ENCODE measurements at regions not wholly inside any gene's neighbourhood (a gene's known extent, or its start where the extent isn't known, plus 50 kb on each side); places are given as distances from the start of the nearest gene placed in this dataset.

DNA sequence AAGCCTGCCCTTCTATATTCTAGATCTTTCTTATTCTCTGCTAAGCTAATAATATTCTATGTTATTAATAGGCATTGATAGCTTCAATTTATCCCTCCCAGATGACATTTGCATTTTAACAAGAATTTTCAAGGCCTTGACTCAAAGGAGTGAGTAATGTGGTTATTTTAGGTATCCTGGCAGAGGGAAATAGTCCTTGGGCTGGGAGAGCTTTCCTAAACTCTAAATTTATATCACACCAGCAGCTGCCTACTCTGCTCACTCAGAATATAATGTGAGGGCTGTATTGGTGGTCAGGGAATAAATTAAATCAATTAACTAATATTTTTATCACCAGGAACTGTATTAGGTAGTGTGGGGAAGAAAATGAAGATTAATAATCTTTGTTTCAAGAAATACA, 74.8 kb upstream of the ADAM23 start:
- DNase-seq = no peak

DNA sequence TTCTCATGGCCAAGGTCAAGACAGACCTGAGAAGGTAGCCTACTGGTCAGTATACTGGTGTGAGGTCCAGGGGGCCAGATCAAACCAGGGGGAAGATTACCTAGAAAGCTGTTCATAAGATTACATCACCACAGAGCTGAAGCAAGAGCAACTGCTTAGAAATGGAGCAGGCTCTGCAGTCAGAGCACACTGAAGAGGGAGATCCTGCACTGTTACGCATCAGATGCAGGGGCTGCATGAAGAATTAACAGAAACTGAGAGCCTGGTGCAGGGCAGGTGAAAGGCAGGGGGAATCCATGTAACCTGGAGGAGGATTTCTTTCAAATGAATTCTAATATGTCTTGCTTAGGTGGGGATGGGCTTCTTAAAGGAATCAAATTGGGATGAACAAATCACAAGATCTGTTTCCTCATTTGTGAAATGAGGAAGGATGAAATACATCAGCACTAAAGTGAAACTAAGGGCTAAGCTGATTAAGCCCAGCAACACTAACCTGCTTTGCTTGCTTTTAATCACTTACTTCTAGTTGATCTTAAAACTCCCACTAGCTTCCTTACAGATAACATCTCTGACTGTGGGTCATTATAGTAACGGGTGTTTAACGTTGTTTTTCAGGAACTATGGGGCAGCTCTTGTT, 74.3 kb upstream of the ADAM23 start:
- DNase-seq = no peak

DNA sequence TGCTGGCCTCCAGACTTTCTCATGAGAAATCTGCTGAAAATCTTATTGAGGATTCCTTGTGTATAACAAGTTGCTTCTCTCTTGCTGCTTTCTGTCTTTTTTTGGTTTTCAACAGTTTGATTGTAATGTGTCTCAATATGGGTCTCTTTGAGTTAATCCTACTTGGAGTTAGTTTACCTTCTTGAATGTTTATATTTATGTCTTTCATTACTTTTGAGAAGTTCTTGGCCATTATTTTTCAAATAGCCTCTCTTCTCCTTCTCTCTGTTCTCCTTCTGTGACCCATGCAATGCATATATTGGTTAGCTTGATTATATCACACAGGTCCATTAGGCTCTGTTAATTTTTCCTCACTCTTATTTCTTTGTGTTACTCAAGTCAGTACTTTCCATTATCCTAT, 67.4 kb upstream of the ADAM23 start:
- DNase-seq = no peak

DNA sequence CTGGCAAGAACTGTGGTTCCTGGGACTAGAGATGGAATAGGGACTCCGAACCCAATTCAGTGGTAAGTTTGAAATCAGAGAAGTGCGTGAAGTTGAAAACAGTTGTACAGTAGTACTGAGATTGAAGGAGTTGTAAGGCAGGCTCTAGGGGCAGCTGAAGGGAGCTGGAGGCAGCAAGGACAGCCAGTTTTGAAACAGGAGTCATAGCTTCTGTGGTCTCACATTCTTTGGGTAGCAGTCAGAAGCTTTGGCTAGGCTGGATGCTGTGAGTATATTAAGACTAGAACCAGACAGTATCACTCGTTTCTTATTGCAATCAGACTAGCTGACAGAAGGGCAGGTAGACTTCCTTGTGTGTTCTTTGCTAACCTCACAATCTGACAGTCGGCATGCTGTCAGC, 64.5 kb upstream of the ADAM23 start:
- no peak for DNase-seq

DNA sequence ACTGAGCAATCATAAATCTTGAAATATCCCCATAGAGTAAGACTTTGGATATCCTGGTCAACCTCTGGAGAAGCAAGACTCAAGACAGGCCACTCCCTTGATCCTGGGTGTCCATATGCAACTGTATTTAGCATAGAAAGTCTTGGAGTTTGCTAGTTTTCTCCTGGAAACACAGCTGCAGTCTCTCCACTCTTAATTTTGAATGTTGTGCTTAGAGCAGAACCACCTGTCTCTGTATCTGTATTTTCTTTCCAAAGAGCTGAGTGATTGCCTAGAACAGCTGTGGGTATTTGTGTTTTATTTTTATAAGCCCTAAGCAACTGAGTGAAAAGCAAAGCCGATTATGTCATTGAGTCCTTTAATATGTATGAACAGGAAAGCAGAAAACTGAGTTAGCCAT, 64.1 kb upstream of the ADAM23 start:
- DNase-seq = no peak

DNA sequence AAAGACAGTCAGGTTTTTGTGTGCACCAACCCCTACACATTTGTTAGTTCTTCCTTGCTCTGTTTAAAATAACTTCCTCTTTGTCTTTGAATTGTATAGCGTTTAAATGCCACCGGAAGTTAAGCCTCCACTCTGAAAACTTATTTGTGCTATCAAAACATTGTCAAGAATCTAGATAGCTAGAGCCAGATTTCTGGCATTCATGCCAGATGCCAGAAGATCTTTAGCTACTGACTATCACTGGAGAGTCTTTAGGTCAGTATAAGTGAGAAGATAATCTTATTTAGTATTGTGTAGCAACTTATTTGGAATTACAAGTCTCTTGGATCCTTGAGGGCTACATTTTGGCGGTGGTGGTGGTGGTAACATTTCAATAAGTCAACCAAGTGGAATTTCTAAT, 63.4 kb upstream of the ADAM23 start:
- DNase-seq = no peak

DNA sequence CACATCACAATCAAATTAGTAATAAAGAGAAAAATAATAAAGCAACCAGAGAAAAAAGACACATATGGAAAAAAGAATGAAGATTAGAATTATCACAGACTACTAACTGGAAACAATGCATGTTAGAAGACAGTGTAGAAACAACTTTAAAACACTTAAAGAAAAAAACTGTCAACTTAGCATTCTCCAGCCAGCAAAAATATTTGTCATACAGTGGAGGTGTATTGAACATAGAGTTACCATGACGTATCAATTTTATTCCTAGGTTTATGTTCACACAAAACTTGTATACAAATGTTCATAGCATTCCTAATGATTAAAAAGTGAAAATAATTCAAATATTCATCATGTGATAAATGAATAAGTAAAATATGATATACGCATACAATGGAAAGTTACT, 61.5 kb upstream of the ADAM23 start:
- DNase-seq = no peak

DNA sequence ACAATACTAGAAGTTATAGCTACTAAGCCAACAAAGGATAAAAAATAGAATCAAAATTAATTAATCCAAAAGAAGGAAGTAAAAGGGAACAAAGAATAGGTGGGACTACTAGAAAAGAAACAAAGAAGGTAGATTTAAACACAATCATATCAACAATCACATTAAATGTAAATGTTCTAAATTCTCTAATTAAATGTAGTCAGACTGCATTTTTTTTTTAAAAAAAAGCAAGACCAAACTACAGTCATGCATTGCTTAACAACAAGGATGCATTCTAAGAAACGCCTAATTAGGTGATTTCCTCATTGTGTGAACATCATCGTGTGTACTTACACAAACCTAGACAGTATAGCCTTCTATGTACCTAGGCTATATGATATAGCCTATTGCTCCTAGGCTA, 59.7 kb upstream of the ADAM23 start:
- DNase-seq = no peak

DNA sequence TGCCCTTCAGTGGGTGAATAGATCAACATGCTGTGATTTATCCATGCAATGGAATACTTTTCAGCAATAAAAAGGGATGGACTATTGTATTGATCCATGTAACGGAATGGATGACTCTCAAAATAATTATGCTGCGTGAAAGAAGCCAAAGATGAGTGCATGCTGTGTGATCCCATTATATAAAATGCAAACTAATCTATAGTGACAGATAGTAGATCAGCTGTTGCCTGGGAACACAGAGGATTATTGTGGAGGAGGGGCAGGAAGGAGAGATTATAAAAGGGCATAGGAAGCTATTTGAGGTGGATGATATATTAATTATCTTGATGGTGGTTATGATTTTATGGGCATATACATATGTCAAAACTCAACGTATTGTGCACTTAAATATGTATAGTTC, 55.5 kb upstream of the ADAM23 start:
- DNase-seq = no peak

DNA sequence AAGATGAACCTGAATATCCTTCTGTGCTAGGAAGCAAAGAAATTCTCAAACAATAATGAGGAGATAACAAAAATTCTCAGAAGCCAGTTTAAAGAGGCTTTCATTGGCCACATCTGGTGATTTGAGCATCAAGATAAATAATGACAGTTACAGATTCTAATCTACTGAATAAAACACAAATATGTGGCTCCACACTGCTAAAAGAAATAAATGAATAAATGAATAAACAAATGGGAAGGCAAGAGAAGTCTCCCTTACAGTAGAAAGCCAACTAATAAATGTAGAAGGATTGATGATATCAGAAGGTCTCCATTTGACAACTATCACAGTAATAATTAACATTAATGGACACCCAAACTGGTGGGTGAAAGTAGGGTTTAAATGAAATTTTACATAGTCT, 54.6 kb upstream of the ADAM23 start:
- DNase-seq = no peak

DNA sequence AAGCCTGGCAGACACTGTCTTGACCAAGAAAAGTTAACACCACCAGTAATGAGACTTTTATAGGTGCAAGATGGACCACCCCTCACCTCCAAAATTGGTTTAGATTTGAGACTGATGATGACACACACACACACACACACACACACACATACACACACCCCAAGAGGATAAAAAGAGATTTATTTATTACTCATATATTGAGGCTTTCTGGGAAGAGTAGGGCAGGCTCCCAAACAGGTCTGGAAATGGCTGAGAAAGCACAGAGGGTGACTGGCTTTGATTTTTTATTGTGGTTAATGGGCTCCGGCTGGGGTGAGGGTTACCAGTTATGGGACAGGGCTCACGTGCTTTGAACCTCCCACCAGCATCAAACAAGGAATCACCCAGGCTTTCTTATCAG, 54.2 kb upstream of the ADAM23 start:
- no peak for DNase-seq

DNA sequence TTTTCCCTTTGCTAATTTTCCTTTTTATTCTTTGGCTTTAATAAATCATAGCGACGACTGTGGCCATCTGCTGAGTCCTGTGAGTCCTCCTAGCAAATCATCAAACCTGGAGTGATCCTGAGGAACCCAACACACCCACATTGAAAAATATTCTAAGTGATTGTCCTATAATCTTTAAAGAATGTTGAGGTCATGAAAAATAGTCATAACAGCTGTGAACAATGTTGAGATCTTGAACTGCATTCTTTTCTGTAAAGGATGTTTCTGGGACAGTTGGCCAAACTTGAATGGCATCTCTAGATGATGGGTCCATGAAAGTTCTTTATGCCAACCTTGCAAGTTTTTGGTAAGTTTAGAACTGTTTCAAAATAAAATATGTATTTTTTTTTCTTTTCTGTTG, 53.2 kb upstream of the ADAM23 start:
- DNase-seq = no peak

DNA sequence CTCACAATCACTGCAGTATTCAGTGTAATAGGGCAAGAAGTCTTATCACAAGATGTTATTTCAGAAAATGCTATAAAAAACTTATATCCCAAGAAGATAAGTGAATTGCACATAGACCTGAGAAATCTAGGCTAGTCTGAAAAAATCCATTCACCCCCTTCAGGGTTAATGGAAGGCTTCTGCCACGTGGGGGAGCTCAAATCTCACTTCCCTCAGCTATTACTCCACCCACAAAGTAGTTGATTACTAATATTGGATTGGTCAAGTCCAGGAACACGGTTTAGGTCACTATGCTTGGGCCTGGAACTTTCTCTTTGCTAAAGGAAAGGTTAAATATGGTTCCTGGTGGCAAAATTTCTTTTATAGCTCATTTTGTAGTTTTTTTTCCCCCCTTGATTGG, 51.2 kb upstream of the ADAM23 start:
- DNase-seq = peak; percentile 15
